ENCODE measurements at regions not wholly inside any gene's neighbourhood (a gene's known extent, or its start where the extent isn't known, plus 50 kb on each side); places are given as distances from the start of the nearest gene placed in this dataset.

DNA sequence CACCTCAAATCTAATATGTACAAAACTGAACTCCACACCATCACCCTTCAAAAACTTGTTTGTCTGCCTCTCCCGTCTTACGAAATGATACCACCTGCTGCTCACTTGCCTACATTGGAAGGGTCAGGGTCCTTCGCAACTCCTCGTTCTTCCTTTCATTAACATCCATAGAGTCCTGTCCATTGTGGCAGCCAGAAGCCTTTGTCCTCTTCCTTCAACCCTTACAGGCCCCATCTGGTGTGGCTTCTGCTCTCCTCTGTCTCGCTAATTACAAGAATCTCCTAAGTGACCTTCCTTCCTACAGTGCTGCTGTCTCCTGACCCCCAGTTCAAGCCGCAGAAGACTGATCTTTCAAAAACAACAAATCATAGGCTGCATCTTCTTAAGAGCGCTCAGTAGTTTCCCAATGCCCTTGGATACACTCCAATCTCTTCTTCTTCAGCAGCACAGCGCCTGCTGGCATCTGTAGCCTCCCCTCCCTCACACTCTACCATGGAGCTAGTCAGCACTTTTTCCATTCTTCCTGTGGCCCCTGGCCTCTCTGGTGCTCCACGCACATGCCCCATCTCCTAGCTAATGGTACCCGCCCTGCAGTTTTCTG lies 382.7 kb downstream of the LIG4 start:
- no peak for TF ChIP-seq ZNF274 (IDR thresholded peaks at IDR 0.05; ENCODE audit: low read depth, low read length)
- H3K4me3 ChIP-seq (ENCODE audit: low read length) = no peak overlapping the region

DNA sequence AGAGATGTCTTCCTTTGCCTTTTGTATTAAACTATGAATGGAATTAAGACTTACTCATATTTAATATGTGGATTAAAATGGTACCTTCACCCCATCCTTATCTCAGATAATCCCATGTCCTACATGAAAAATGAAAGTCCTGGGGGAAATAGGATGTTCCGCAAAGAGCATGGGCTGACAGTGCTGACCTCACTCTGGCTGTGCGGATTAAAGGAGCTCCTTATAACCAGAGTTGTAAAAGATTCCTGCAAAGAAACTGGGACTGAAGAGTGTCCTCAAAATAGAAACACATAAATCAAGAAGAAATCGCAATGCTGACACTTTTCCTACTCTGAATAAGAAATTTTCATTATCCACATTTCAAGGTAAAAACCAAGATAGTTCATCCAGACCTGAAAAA lies 384.5 kb downstream of the LIG4 start:
- TF ChIP-seq ZNF274 (IDR thresholded peaks at IDR 0.05; ENCODE audit: low read depth, low read length) = no peak
- H3K4me3 ChIP-seq (ENCODE audit: low read length) = no peak overlapping the region

- TF ChIP-seq ZNF274 (IDR thresholded peaks at IDR 0.05; ENCODE audit: low read depth, low read length) = no peak
- H3K4me3 ChIP-seq (ENCODE audit: low read length) = no peak overlapping the region
Measured at GRCh38 chr13:107827840-107828549, 387.3 kb downstream of the LIG4 start.

GRCh38 chr13:107824635-107825034 lies 390.7 kb downstream of the LIG4 start:
- TF ChIP-seq ZNF274 (IDR thresholded peaks at IDR 0.05; ENCODE audit: low read depth, low read length) = no peak
- no peak overlapping the region for H3K4me3 ChIP-seq (ENCODE audit: low read length)

DNA sequence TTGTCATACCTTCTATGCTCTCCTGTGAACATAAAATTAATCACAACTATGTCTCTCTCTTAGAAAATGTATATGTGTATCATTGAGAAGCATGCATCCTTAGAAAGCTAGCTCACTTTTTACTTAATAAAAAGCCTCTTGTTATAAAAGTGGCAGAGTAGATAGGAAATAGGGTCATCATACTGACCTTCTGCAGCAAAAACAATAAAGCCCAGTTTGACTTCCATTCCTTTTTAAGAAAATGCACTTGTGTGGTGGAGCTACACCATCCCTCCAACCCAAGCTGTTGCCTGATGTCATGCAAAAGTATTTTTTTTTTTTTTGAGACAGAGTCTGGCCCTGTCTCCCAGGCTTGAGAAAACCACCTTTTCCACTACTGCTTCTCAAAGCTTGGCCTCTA lies 393.3 kb downstream of the LIG4 start:
- TF ChIP-seq ZNF274 (IDR thresholded peaks at IDR 0.05; ENCODE audit: low read depth, low read length) = no peak
- H3K4me3 ChIP-seq (ENCODE audit: low read length) = no peak overlapping the region

GRCh38 chr13:107821492-107821891 lies 393.8 kb downstream of the LIG4 start:
- H3K4me3 ChIP-seq (ENCODE audit: low read length) = no peak overlapping the region
- no peak for TF ChIP-seq ZNF274 (IDR thresholded peaks at IDR 0.05; ENCODE audit: low read depth, low read length)

DNA sequence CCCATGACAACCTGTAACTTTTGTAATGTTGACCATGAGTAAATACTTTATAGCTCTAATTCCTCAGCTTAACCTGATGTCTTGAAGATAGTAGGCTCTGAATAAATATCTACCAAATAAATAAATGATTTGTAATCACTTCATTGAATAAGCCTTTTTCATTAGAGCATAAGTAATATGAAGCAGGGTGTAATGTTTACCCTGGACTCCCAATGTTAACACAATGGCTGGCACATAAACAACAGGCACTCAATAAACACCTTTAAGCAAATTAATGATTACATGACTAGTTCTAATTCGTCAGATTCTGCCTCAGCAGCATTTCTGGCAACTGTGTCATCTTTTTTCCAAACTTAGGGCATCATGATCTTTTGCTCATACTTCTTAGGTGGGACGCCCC lies 396.3 kb downstream of the LIG4 start:
- H3K4me3 ChIP-seq (ENCODE audit: low read length) = no peak overlapping the region
- no peak for TF ChIP-seq ZNF274 (IDR thresholded peaks at IDR 0.05; ENCODE audit: low read depth, low read length)

DNA sequence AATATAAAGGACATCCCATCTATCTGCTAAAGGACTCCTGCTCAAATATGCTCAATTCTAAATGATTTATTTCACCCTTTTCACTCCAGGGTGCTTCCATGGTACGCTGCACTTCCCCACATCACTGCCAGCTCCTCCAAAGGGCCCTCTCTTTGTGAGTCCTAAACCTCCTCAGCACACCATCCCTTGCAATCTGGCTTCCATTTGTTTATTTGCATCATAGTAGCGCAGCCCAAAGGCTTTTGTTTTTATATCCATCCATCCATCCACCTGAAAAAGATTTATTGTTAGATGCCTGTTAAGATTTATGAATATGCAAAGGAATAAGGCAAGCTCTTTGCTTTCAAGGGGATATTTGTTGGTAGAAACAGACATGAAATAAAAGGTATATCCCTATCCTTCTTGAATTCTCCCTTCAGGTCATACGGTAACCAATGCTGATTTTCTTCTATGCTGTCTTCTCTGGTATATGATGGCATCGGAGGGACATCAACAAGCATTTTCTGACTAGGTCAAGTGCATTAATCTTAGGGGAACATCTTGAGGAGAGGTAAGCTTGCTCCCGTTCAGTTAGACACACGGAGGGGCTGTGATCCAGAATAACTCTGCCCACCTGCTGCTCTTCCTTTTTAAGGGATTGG lies 397.6 kb downstream of the LIG4 start:
- no peak for TF ChIP-seq ZNF274 (IDR thresholded peaks at IDR 0.05; ENCODE audit: low read depth, low read length)
- no peak overlapping the region for H3K4me3 ChIP-seq (ENCODE audit: low read length)

GRCh38 chr13:107812014-107812412 lies 403.3 kb downstream of the LIG4 start:
- H3K4me3 ChIP-seq (ENCODE audit: low read length) = no peak overlapping the region
- TF ChIP-seq ZNF274 (IDR thresholded peaks at IDR 0.05; ENCODE audit: low read depth, low read length) = no peak

GRCh38 chr13:107811233-107812013 lies 403.9 kb downstream of the LIG4 start:
- TF ChIP-seq ZNF274 (IDR thresholded peaks at IDR 0.05; ENCODE audit: low read depth, low read length) = no peak
- H3K4me3 ChIP-seq (ENCODE audit: low read length) = no peak overlapping the region

GRCh38 chr13:107809125-107809524 lies 406.2 kb downstream of the LIG4 start:
- no peak for TF ChIP-seq ZNF274 (IDR thresholded peaks at IDR 0.05; ENCODE audit: low read depth, low read length)
- no peak overlapping the region for H3K4me3 ChIP-seq (ENCODE audit: low read length)

DNA sequence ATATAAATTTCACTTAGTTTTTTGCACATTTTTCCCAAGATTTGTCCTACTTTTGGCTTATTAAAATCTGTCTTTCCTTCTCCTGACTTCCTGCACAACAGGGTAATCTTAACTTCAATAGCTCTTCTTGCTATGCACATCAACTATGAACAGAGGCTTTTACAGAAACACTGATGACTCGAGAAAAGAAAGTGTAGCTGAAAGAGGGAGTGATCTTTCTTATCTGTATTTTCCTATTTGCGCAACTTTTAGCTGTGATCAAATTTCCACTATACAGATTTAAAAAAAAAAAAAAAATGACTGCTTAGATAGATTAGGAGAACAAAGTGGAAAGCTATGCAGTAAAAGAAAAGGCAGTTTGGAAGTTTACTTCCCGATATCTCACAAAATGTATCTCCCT lies 406.9 kb downstream of the LIG4 start:
- no peak for TF ChIP-seq ZNF274 (IDR thresholded peaks at IDR 0.05; ENCODE audit: low read depth, low read length)
- H3K4me3 ChIP-seq (ENCODE audit: low read length) = no peak overlapping the region

DNA sequence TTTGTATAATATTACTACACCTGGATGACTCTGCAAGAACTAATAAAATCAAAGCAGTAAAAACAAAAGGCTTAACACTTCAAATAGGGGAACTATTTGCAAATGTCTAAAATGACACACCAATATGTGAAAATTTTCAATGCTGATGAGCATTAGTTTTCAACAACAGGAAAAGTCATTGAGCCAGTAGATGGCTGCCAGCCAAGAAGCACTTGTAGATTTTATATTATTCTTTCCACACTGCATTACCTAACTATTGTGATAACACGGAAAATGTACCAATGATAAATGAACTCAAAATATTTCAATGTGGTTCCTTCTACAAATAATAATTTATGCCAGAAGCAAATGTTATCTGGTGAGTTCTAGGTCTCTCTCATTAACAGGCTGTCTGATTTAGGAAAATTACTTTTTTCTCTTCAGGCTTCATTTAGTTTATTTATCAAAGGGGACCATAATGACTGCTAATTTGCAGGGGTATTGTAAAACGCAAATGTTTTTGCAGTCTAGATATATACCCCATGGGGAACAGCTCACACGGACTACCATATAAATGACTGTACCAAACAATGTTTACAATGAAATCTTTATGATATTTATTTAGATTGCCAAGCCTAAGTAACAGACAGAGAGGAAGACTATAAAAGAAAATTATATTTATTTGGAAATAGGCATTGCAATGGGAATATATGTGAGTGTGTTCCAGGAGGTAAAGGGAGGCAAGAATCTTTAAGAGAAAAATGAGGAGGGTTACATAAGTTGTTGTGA lies 407.8 kb downstream of the LIG4 start:
- TF ChIP-seq ZNF274 (IDR thresholded peaks at IDR 0.05; ENCODE audit: low read depth, low read length) = no peak
- H3K4me3 ChIP-seq (ENCODE audit: low read length) = no peak overlapping the region

- TF ChIP-seq ZNF274 (IDR thresholded peaks at IDR 0.05; ENCODE audit: low read depth, low read length) = no peak
- H3K4me3 ChIP-seq (ENCODE audit: low read length) = no peak overlapping the region
Measured at GRCh38 chr13:107806726-107807125, 408.6 kb downstream of the LIG4 start.
